WTC11 (cell line): ENCODE measurements at regions not wholly inside any gene's neighbourhood (a gene's known extent, or its start where the extent isn't known, plus 50 kb on each side); places are given as distances from the start of the nearest gene placed in this dataset.

ENCODE experiments used
- ATAC-seq: fragments of 200-7000 bp; cut with Tn5 transposase; 2 replicates; pipeline ENCODE4 v1.10.0; 2021; ENCODE audit warnings: mild to moderate bottlenecking, moderate library complexity
- CTCF ChIA-PET: fragments of 300-600 bp; sonication (Branson Sonifier 250); formaldehyde crosslinking; loops from one replicate; lab custom pipeline; 2021; ENCODE audit warnings: antibody characterized with exemption; lab: Charles Lee
- POLR2A ChIA-PET: fragments of 350-600 bp; sonication (Branson Sonifier 250); formaldehyde crosslinking; loops from one replicate; lab custom pipeline; 2021; ENCODE audit warnings: antibody characterized with exemption; lab: Charles Lee
- DNase-seq: peaks from one replicate; pipeline ENCODE4 v3.0.0; 2021; ENCODE audit warnings: low spot score
- H3K27ac Mint-ChIP-seq: 2 replicates; pipeline ENCODE4 v1.8.0; 2021; ENCODE audit warnings: mixed read lengths
- H3K27me3 Mint-ChIP-seq: 2 replicates; pipeline ENCODE4 v1.8.0; 2021; ENCODE audit warnings: low read depth, mild to moderate bottlenecking, moderate library complexity, mixed read lengths
- H3K36me3 Mint-ChIP-seq: 2 replicates; pipeline ENCODE4 v1.8.0; 2021; ENCODE audit warnings: mixed read lengths
- H3K4me1 Mint-ChIP-seq: 2 replicates; pipeline ENCODE4 v1.8.0; 2022; ENCODE audit warnings: mixed read lengths
- H3K4me3 Mint-ChIP-seq: 2 replicates; pipeline ENCODE4 v1.8.0; 2021; ENCODE audit warnings: mild to moderate bottlenecking, moderate library complexity, mixed read lengths
- H3K9me3 Mint-ChIP-seq: 2 replicates; pipeline ENCODE4 v1.8.0; 2021; ENCODE audit warnings: mixed read lengths
- ATF3 ChIP-seq: sonication (generic); formaldehyde crosslinking; conservative IDR thresholded peaks from 2 replicates; pipeline ENCODE4 v1.8.1; 2022; ENCODE audit warnings: mild to moderate bottlenecking, missing genetic modification reagents
- CDX4 ChIP-seq: fragments of 250-450 bp; sonication (Bioruptor Pico); IDR thresholded peaks from 2 replicates; pipeline ENCODE4 v1.9.0; 2021; ENCODE audit warnings: moderate library complexity, mild to moderate bottlenecking, inconsistent platforms, borderline replicate concordance
- CTCF ChIP-seq: fragments of 200-600 bp; IDR thresholded peaks from 2 replicates; pipeline ENCODE4 v1.8.0; 2022; ENCODE audit warnings: antibody characterized with exemption
- ELF4 ChIP-seq: sonication (generic); formaldehyde crosslinking; IDR thresholded peaks from 2 replicates; pipeline ENCODE4 v1.8.1; 2022; ENCODE audit warnings: low read depth, mild to moderate bottlenecking, moderate library complexity, missing genetic modification reagents
- FOXK1 ChIP-seq: sonication (generic); formaldehyde crosslinking; IDR thresholded peaks from 2 replicates; pipeline ENCODE4 v1.8.0; 2022; ENCODE audit warnings: mild to moderate bottlenecking, moderate library complexity, missing genetic modification reagents
- GABPB1 ChIP-seq: sonication (generic); formaldehyde crosslinking; IDR thresholded peaks from 2 replicates; pipeline ENCODE4 v1.8.1; 2023; ENCODE audit warnings: mild to moderate bottlenecking, missing genetic modification reagents
- MAX ChIP-seq: sonication (generic); formaldehyde crosslinking; IDR thresholded peaks from 2 replicates; pipeline ENCODE4 v1.8.0; 2022; ENCODE audit warnings: mild to moderate bottlenecking, missing genetic modification reagents
- MYBL2 ChIP-seq: sonication (generic); formaldehyde crosslinking; IDR thresholded peaks from 2 replicates; pipeline ENCODE4 v1.8.1; 2023; ENCODE audit warnings: mild to moderate bottlenecking, moderate library complexity, missing genetic modification reagents
- SMAD4 ChIP-seq: sonication (generic); formaldehyde crosslinking; IDR thresholded peaks from 2 replicates; pipeline ENCODE4 v1.8.0; 2022; ENCODE audit warnings: mild to moderate bottlenecking, missing genetic modification reagents
- USF1 ChIP-seq: sonication (generic); formaldehyde crosslinking; IDR thresholded peaks from 2 replicates; pipeline ENCODE4 v1.8.0; 2022; ENCODE audit warnings: mild to moderate bottlenecking, missing genetic modification reagents
- ZNF281 ChIP-seq: sonication (generic); formaldehyde crosslinking; IDR thresholded peaks from 2 replicates; pipeline ENCODE4 v1.8.0; 2023; ENCODE audit warnings: mild to moderate bottlenecking, missing genetic modification reagents
- ZNF317 ChIP-seq: sonication (generic); formaldehyde crosslinking; IDR thresholded peaks from 2 replicates; pipeline ENCODE4 v1.8.1; 2023; ENCODE audit warnings: low read depth, mild to moderate bottlenecking, moderate library complexity, missing genetic modification reagents, borderline replicate concordance
- ZSCAN18 ChIP-seq: fragments of 250-450 bp; sonication (Bioruptor Pico); IDR thresholded peaks from 2 replicates; pipeline ENCODE4 v2.1.2; 2022; ENCODE audit warnings: mild to moderate bottlenecking, moderate library complexity

GRCh38 chr13:50126263-50126992 lies 111.2 kb downstream of the KCNRG start (continued):
- TF ChIP-seq CTCF (no peak), SMAD4 (CRISPR knock-in tag) (no peak), ZSCAN18 (CRISPR knock-in tag) (no peak), ZNF281 (no peak)

GRCh38 chr13:50126993-50127725 lies 111.9 kb downstream of the KCNRG start:
- peaks cover 82% of the 10 kb centered on the region for H3K27me3 Mint-ChIP-seq
- peak overlapping the region; percentile 81 for H3K4me3 Mint-ChIP-seq
- TF ChIP-seq FOXK1 (peak; percentile 40; the same call in 1 of the 2 replicates), ATF3 (CRISPR knock-in tag) (no peak), ELF4 (no peak), MAX (CRISPR knock-in tag) (no peak; the same call in 1 of the 2 replicates), CDX4 (no peak), USF1 (CRISPR knock-in tag) (no peak), MYBL2 (CRISPR knock-in tag) (peak; percentile 59; the same call in 1 of the 2 replicates), ZNF317 (CRISPR knock-in tag) (no peak), GABPB1 (CRISPR knock-in tag) (no peak)
- H3K36me3 Mint-ChIP-seq, result no peaks in the 10 kb centered on the region
- ATAC-seq (no peak; the same call in 1 of the 2 replicates), DNase-seq (peak; percentile 44)
- ChIA-PET POLR2A (interaction anchor here (1.1 to 2.2 kb wide), 2 partner anchors 44 to 130 kb away, joined by 7 to 8 read pairs; partner anchors contain the start of gene TRIM13), CTCF (interaction anchor here (0.7 to 6.3 kb wide), 9 partner anchors 45 to 673 kb away, joined by 3 to 49 read pairs (median 5); partner anchors contain the start of genes SPRYD7 and TRIM13)
- H3K27ac Mint-ChIP-seq, result no peak overlapping the region
- H3K4me1 Mint-ChIP-seq, result peaks cover 65% of the 10 kb centered on the region
- no peaks in the 10 kb centered on the region for H3K9me3 Mint-ChIP-seq
